ENCODE measurements at regions not wholly inside any gene's neighbourhood (a gene's known extent, or its start where the extent isn't known, plus 50 kb on each side); places are given as distances from the start of the nearest gene placed in this dataset.

- no peak overlapping the region for H3K4me2 ChIP-seq (ENCODE audit: insufficient read depth, low read length)
- no peak overlapping the region for H3K27ac ChIP-seq (ENCODE audit: low read length)
- no peak for ATAC-seq (ENCODE audit: insufficient read depth, low read depth)
- H4K20me1 ChIP-seq (ENCODE audit: insufficient read depth, low read length), result no peaks in the 10 kb centered on the region
- TF ChIP-seq EZH2 (IDR thresholded peaks at IDR 0.05; ENCODE audit: borderline replicate concordance, low read depth, low read length, severe bottlenecking) (no peak), CTCF (IDR thresholded peaks at IDR 0.05; ENCODE audit: borderline replicate concordance, extremely low read depth, low read length, poor library complexity, severe bottlenecking) (no peak)
- no peaks in the 10 kb centered on the region for H3K27me3 ChIP-seq (ENCODE audit: insufficient read depth, low read length, poor library complexity)
- H2AFZ ChIP-seq (ENCODE audit: low read depth, low read length), result no peak overlapping the region
- H3K9ac ChIP-seq (ENCODE audit: low read depth, low read length), result no peak overlapping the region
- H3K4me1 ChIP-seq (ENCODE audit: insufficient read depth, low read length), result no peaks in the 10 kb centered on the region
- H3K9me3 ChIP-seq (ENCODE audit: insufficient read depth, low read length, severe bottlenecking), result no peaks in the 10 kb centered on the region
- H3K4me3 ChIP-seq (ENCODE audit: low read depth in 1 of 2, low read length in 2 of 2), result no peak overlapping the region
- no peaks in the 10 kb centered on the region for H3K36me3 ChIP-seq (ENCODE audit: insufficient read depth, low read length)
- DNase-seq, result no peak
- H3K79me2 ChIP-seq (ENCODE audit: insufficient read depth, low read length), result no peaks in the 10 kb centered on the region
Measured at GRCh38 chr10:117699436-117700075, 157.0 kb downstream of the EMX2 start.

DNA sequence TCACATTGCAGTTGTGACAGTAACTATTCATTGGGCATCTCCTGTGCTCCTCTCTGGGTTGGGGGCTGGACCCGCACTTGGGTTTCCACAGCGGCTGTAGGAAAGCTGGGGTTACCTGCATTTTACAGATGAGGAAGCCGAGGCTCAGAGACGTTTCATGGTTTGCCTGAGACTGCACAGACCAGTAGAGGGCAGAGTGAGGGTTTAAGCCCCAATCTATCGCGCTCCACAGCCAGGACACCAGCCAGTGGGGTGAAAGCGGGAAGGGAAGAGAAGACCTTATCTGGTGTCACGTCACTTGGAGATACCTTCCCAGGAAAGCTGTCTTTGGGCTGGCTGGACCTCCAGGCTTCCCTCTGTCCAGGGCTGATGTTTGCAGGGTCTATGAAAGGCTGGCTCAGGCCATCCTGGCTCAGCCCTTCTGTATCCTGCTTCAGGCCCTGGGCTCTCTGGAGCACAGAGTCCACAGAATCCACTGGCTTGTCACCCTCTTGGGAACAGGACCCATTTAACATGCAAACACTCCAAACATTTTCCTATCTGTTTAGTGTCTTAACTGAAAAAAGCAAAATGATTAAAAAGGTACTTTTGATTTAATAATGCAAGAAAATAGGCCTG lies 167.7 kb downstream of the EMX2 start:
- Histone ChIP-seq H3K9ac (ENCODE audit: low read depth, low read length) (no peak overlapping the region), H2AFZ (ENCODE audit: low read depth, low read length) (no peak overlapping the region), H3K4me3 (ENCODE audit: low read depth in 1 of 2, low read length in 2 of 2) (no peak overlapping the region), H3K4me1 (ENCODE audit: insufficient read depth, low read length) (no peaks in the 10 kb centered on the region), H3K4me2 (ENCODE audit: insufficient read depth, low read length) (no peak overlapping the region), H3K9me3 (ENCODE audit: insufficient read depth, low read length, severe bottlenecking) (no peaks in the 10 kb centered on the region), H4K20me1 (ENCODE audit: insufficient read depth, low read length) (no peaks in the 10 kb centered on the region), H3K27me3 (ENCODE audit: insufficient read depth, low read length, poor library complexity) (no peaks in the 10 kb centered on the region), H3K36me3 (ENCODE audit: insufficient read depth, low read length) (no peaks in the 10 kb centered on the region), H3K79me2 (ENCODE audit: insufficient read depth, low read length) (no peaks in the 10 kb centered on the region), H3K27ac (ENCODE audit: low read length) (no peak overlapping the region)
- ATAC-seq (ENCODE audit: insufficient read depth, low read depth) (no peak), DNase-seq (no peak)
- TF ChIP-seq CTCF (IDR thresholded peaks at IDR 0.05; ENCODE audit: borderline replicate concordance, extremely low read depth, low read length, poor library complexity, severe bottlenecking) (peak; percentile 32), EZH2 (IDR thresholded peaks at IDR 0.05; ENCODE audit: borderline replicate concordance, low read depth, low read length, severe bottlenecking) (no peak)

DNA sequence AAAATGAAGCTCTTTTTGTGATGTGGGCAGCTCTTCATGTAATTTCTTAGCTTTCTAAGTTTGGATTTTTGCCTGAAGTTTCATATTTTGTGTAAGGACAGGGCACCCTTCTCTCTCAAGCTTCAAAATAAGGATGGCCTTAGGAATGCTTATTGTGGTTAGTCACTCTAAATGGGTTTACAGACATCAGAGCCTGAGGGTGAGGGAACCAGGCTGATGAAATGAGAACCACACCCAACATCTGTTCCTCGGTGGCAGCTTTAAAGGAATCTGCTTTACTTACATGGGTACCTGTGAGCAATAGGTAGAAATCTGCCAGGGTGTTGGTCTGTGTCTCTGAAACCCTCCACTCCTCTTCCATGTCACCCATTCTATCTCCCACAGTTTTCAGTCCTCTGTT lies 174.3 kb downstream of the EMX2 start:
- Histone ChIP-seq H3K9ac (ENCODE audit: low read depth, low read length) (no peak overlapping the region), H3K27me3 (ENCODE audit: insufficient read depth, low read length, poor library complexity) (no peaks in the 10 kb centered on the region), H3K4me2 (ENCODE audit: insufficient read depth, low read length) (no peak overlapping the region), H3K4me1 (ENCODE audit: insufficient read depth, low read length) (no peaks in the 10 kb centered on the region), H3K79me2 (ENCODE audit: insufficient read depth, low read length) (no peaks in the 10 kb centered on the region), H2AFZ (ENCODE audit: low read depth, low read length) (no peak overlapping the region), H3K36me3 (ENCODE audit: insufficient read depth, low read length) (no peaks in the 10 kb centered on the region), H3K27ac (ENCODE audit: low read length) (no peak overlapping the region), H3K4me3 (ENCODE audit: low read depth in 1 of 2, low read length in 2 of 2) (no peak overlapping the region), H3K9me3 (ENCODE audit: insufficient read depth, low read length, severe bottlenecking) (no peaks in the 10 kb centered on the region), H4K20me1 (ENCODE audit: insufficient read depth, low read length) (no peaks in the 10 kb centered on the region)
- DNase-seq (no peak), ATAC-seq (ENCODE audit: insufficient read depth, low read depth) (no peak)
- no peak for TF ChIP-seq EZH2 (IDR thresholded peaks at IDR 0.05; ENCODE audit: borderline replicate concordance, low read depth, low read length, severe bottlenecking)
- no peak for TF ChIP-seq CTCF (IDR thresholded peaks at IDR 0.05; ENCODE audit: borderline replicate concordance, extremely low read depth, low read length, poor library complexity, severe bottlenecking)
